Neuronal stem cell (in vitro differentiated cells): ENCODE measurements at regions not wholly inside any gene's neighbourhood (a gene's known extent, or its start where the extent isn't known, plus 50 kb on each side); places are given as distances from the start of the nearest gene placed in this dataset.

Source experiments
- DNase-seq: peaks from one replicate; pipeline ENCODE4 v3.0.0-alpha.2; 2013; ENCODE audit warnings: low spot score
- H2AFZ ChIP-seq: one replicate; pipeline ENCODE4 v1.6.1; 2013; ENCODE audit warnings: mild to moderate bottlenecking, low read length, inconsistent platforms
- H2AK5ac ChIP-seq: 2 replicates; pipeline ENCODE4 v1.6.1; 2013; ENCODE audit warnings: low read depth, mild to moderate bottlenecking, inconsistent platforms, low read length, moderate library complexity, mixed read lengths
- H2BK120ac ChIP-seq: 2 replicates; pipeline ENCODE4 v1.6.1; 2013; ENCODE audit warnings: low read depth, mild to moderate bottlenecking, inconsistent platforms, low read length, moderate library complexity, mixed read lengths
- H2BK12ac ChIP-seq: one replicate; pipeline ENCODE4 v1.6.1; 2013; ENCODE audit warnings: low read length, inconsistent platforms
- H2BK15ac ChIP-seq: 2 replicates; pipeline ENCODE4 v1.6.1; 2013; ENCODE audit warnings: mild to moderate bottlenecking, low read length, inconsistent platforms, mixed read lengths
- H2BK5ac ChIP-seq: one replicate; pipeline ENCODE4 v1.6.1; 2013; ENCODE audit warnings: inconsistent platforms, mild to moderate bottlenecking, low read length, moderate library complexity
- H3K14ac ChIP-seq: one replicate; pipeline ENCODE4 v1.6.1; 2013; ENCODE audit warnings: low read length, inconsistent platforms
- H3K18ac ChIP-seq: 2 replicates; pipeline ENCODE4 v1.6.1; 2013; ENCODE audit warnings: low read length, inconsistent platforms
- H3K23ac ChIP-seq: 2 replicates; pipeline ENCODE4 v1.6.1; 2013; ENCODE audit warnings: low read depth, mild to moderate bottlenecking, mixed read lengths, low read length, inconsistent platforms; ENCODE audit not compliant: poor library complexity
- H3K27ac ChIP-seq: replicated peaks from 3 replicates; pipeline ENCODE4 v1.5.1; 2013; ENCODE audit warnings: low read length, inconsistent platforms
- H3K27me3 ChIP-seq, 3 experiments: 2 replicates each; pipeline ENCODE4 v1.6.1; 2013; ENCODE audit warnings: low read length in 3 of 3, mild to moderate bottlenecking in 2 of 3, inconsistent platforms in 1 of 3, low read depth in 1 of 3, mixed read lengths in 1 of 3, moderate library complexity in 1 of 3; ENCODE audit not compliant: control insufficient read depth in 3 of 3, insufficient read depth in 3 of 3
- H3K36me3 ChIP-seq, 2 donors: replicated peaks in 1 of 2; 2 replicates each; pipeline ENCODE4 v1.6.1; 2013; ENCODE audit warnings: low read length in 2 of 2; ENCODE audit not compliant: control insufficient read depth in 2 of 2, insufficient read depth in 2 of 2
- H3K4ac ChIP-seq: 2 replicates; pipeline ENCODE4 v1.6.1; 2013; ENCODE audit warnings: inconsistent platforms, mild to moderate bottlenecking, low read length, moderate library complexity
- H3K4me1 ChIP-seq, 2 donors: 1 replicate in 1 of 2; 2 replicates in 1 of 2; pipeline ENCODE4 v1.6.1; 2013; ENCODE audit warnings: low read length in 2 of 2, low read depth in 1 of 2; ENCODE audit not compliant: control insufficient read depth in 2 of 2, insufficient read depth in 1 of 2
- H3K4me2 ChIP-seq: one replicate; pipeline ENCODE4 v1.6.1; 2013; ENCODE audit warnings: mild to moderate bottlenecking, low read length, inconsistent platforms; ENCODE audit not compliant: insufficient read depth, poor library complexity, severe bottlenecking
- H3K4me3 ChIP-seq, 2 donors: 2 replicates each; pipeline ENCODE4 v1.5.1; 2013; ENCODE audit warnings: low read length in 2 of 2, mild to moderate bottlenecking in 2 of 2, inconsistent platforms in 1 of 2, moderate library complexity in 1 of 2
- H3K79me1 ChIP-seq: one replicate; pipeline ENCODE4 v1.6.1; 2013; ENCODE audit warnings: low read depth, mild to moderate bottlenecking, inconsistent platforms, low read length, moderate library complexity
- H3K9ac ChIP-seq: one replicate; pipeline ENCODE4 v1.6.1; 2013; ENCODE audit warnings: mild to moderate bottlenecking, low read depth, low read length, inconsistent platforms; ENCODE audit not compliant: poor library complexity
- H3K9me3 ChIP-seq, 2 donors: replicated peaks in 1 of 2; 2 replicates each; pipeline versions ENCODE3 to v1.6.1; 2013; ENCODE audit warnings: low read length in 2 of 2, mild to moderate bottlenecking in 2 of 2, inconsistent platforms in 1 of 2, low read depth in 1 of 2, mixed read lengths in 1 of 2, moderate library complexity in 1 of 2; ENCODE audit not compliant: control insufficient read depth in 2 of 2, insufficient read depth in 1 of 2
- H4K8ac ChIP-seq: one replicate; pipeline ENCODE4 v1.6.1; 2013; ENCODE audit warnings: low read depth, mild to moderate bottlenecking, inconsistent platforms, low read length, moderate library complexity
- H4K91ac ChIP-seq: one replicate; pipeline ENCODE4 v1.6.1; 2013; ENCODE audit warnings: low read length, low read depth, mild to moderate bottlenecking, inconsistent platforms; ENCODE audit not compliant: poor library complexity
- WGBS, 2 donors: extraction: QIAGEN DNeasy Blood & Tissue Kit; methylation state at CpG; one replicate each; pipeline ENCODE4 v1.1.7; 2013; ENCODE audit warnings: missing lambda C conversion rate in 2 of 2, mixed read lengths in 1 of 2; ENCODE audit not compliant: insufficient read length in 2 of 2, insufficient replicate concordance in 1 of 2; ENCODE audit errors: extremely low coverage in 2 of 2; 5-methylcytosine and 5-hydroxymethylcytosine counted together

DNA sequence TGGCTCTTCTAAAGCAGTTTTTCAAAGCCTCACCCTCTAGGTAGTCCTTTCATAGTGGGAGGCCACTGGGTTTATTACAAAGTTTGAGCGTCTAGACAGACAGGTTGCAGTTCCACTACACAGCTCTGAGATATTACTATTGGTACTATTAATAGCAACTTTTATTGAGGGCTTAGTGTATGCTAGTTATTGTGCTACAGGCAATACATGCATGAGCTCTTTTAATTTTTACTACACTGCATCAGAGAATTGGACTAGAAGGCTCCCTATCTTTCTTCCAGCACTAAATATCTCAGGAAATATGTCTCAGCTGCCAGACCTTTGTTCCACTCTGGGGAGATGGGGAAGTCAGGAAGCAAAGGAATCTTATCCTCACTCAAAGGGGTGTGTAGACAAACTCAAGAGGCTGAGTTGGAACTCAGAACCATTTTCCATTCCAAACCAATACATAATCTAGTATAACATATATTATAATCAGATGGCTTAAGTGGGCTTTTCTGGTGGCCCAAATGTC, 161.8 kb upstream of the SLC38A2 start:
- WGBS, 2 donors = no CpG with 5 or more reads among the region's 1 CpG
- Histone ChIP-seq H3K27me3 (no peaks in the 10 kb centered on the region), H3K9ac (no peak overlapping the region), H3K18ac (no peak overlapping the region), H3K4me3 (no peak overlapping the region), H4K8ac (no peak overlapping the region), H3K4ac (no peak overlapping the region), H3K4me2 (no peak overlapping the region), H3K9me3 (no peaks in the 10 kb centered on the region), H3K79me1 (peaks cover 3% of the 10 kb centered on the region), H3K14ac (no peak overlapping the region), H3K4me1 (peaks cover 0 to 10% of the 10 kb centered on the region in 2 donors), H2BK120ac (no peak overlapping the region), H2BK5ac (no peak overlapping the region), H2AFZ (no peak overlapping the region), H3K23ac (no peak overlapping the region), H2BK12ac (no peak overlapping the region), H2BK15ac (no peak overlapping the region), H4K91ac (no peak overlapping the region), H3K27ac (no peak overlapping the region), H2AK5ac (no peak overlapping the region), H3K36me3 (no peaks in the 10 kb centered on the region)
- no peak for DNase-seq

GRCh38 chr12:46533723-46534122, 161.2 kb upstream of the SLC38A2 start:
- Histone ChIP-seq H3K23ac (no peak overlapping the region), H3K14ac (no peak overlapping the region), H3K27me3 (no peaks in the 10 kb centered on the region), H3K27ac (no peak overlapping the region), H3K79me1 (peaks cover 3% of the 10 kb centered on the region), H3K4me1 (peaks cover 0 to 10% of the 10 kb centered on the region in 2 donors), H4K8ac (no peak overlapping the region), H2BK120ac (no peak overlapping the region), H2BK5ac (no peak overlapping the region), H3K4ac (no peak overlapping the region), H2BK12ac (no peak overlapping the region), H3K36me3 (no peaks in the 10 kb centered on the region), H2AFZ (no peak overlapping the region), H3K9me3 (no peaks in the 10 kb centered on the region), H3K18ac (no peak overlapping the region), H3K4me2 (no peak overlapping the region), H3K9ac (no peak overlapping the region), H3K4me3 (no peak overlapping the region), H2AK5ac (no peak overlapping the region), H4K91ac (no peak overlapping the region), H2BK15ac (no peak overlapping the region)
- no CpG with 5 or more reads among the region's 2 CpGs for WGBS, 2 donors
- DNase-seq = no peak

- H3K9ac ChIP-seq = no peak overlapping the region
- H3K27me3 ChIP-seq = no peaks in the 10 kb centered on the region
- H2BK120ac ChIP-seq = no peak overlapping the region
- H2BK15ac ChIP-seq = no peak overlapping the region
- WGBS, 2 donors = no CpG with 5 or more reads among the region's 3 CpGs
- no peak overlapping the region for H3K14ac ChIP-seq
- H2BK5ac ChIP-seq = no peak overlapping the region
- H3K79me1 ChIP-seq = peaks cover 3% of the 10 kb centered on the region
- H3K4me1 ChIP-seq = peaks cover 0 to 9% of the 10 kb centered on the region in 2 donors
- no peak overlapping the region for H3K4me3 ChIP-seq
- no peak overlapping the region for H4K8ac ChIP-seq
- H3K18ac ChIP-seq = no peak overlapping the region
- no peaks in the 10 kb centered on the region for H3K36me3 ChIP-seq
- H3K4me2 ChIP-seq = no peak overlapping the region
- H4K91ac ChIP-seq = no peak overlapping the region
- no peak overlapping the region for H3K23ac ChIP-seq
- H2AFZ ChIP-seq = no peak overlapping the region
- no peak overlapping the region for H3K4ac ChIP-seq
- no peak overlapping the region for H2AK5ac ChIP-seq
- H2BK12ac ChIP-seq = no peak overlapping the region
- H3K9me3 ChIP-seq = no peaks in the 10 kb centered on the region
- H3K27ac ChIP-seq = no peak overlapping the region
- DNase-seq = no peak
Observed at GRCh38 chr12:46531804-46532203, 159.2 kb upstream of the SLC38A2 start.

DNA sequence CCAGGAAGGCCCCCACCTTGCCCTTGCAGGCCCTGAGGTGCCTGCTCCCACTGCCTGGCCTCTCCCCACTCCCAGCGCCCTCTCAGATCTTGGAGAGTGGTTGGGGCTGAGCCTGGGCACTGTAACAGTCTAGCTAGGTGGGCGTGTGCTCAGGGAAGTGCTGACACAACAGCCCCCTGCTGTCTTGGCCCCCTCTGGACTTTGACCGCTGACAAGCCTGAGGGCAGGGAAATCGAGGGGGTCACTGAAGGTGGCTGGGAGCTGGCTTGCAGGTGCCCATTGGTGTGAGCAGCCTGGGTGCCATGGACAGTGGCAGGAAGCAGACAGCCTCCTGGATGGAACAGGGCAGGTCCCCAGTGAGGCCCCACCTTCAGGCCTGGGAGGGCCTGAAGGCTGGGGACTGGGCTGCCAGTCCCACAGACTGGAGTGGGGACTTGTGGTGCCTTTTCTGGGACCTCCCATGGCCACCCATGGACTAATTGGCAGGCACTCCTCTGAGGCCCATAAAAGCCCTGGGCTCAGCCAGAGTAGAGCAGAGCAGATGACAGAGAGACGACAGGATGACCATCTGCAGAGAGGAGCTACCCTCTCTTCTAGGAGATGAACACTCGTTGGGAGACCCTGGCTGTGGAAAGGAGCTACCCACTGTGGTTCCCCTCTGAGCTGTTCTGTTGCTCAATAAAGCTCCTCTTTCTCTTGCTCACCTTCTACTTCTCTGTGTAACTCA, 158.6 kb upstream of the SLC38A2 start:
- Histone ChIP-seq H4K91ac (peak overlapping the region; percentile 24), H2AFZ (no peak overlapping the region), H3K18ac (peak overlapping the region; percentile 11), H3K4me2 (no peak overlapping the region), H3K14ac (peak overlapping the region; percentile 75), H3K27me3 (no peaks in the 10 kb centered on the region), H3K4me1 (peaks cover 0 to 6% of the 10 kb centered on the region in 2 donors), H2BK15ac (no peak overlapping the region), H3K36me3 (no peaks in the 10 kb centered on the region), H3K79me1 (peaks cover 3% of the 10 kb centered on the region), H3K27ac (no peak overlapping the region), H3K23ac (no peak overlapping the region), H2BK5ac (no peak overlapping the region), H2AK5ac (peak overlapping the region; percentile 94), H2BK120ac (no peak overlapping the region), H3K4ac (no peak overlapping the region), H2BK12ac (peak overlapping the region; percentile 90), H3K9ac (peak overlapping the region; percentile 30), H3K4me3 (no peak overlapping the region), H4K8ac (no peak overlapping the region), H3K9me3 (no peaks in the 10 kb centered on the region)
- WGBS, 2 donors = no CpG with 5 or more reads among the region's 6 CpGs
- no peak for DNase-seq
